ENCODE measurements at regions not wholly inside any gene's neighbourhood (a gene's known extent, or its start where the extent isn't known, plus 50 kb on each side); places are given as distances from the start of the nearest gene placed in this dataset.

- TF ChIP-seq CTCF (IDR thresholded peaks at IDR 0.05; ENCODE audit: poor library complexity, severe bottlenecking) (no peak), POLR2AphosphoS5 (IDR thresholded peaks at IDR 0.05) (no peak), EP300 (conservative IDR thresholded peaks at IDR 0.05; ENCODE audit: poor library complexity, severe bottlenecking) (no peak), SMC3 (conservative IDR thresholded peaks at IDR 0.05; ENCODE audit: poor library complexity) (no peak), TAF1 (IDR thresholded peaks at IDR 0.05; ENCODE audit: low read depth) (no peak), EZH2 (IDR thresholded peaks at IDR 0.05; ENCODE audit: borderline replicate concordance, insufficient read depth, low read length, poor library complexity, severe bottlenecking) (no peak)
- TF ChIP-seq, protein P1, sequence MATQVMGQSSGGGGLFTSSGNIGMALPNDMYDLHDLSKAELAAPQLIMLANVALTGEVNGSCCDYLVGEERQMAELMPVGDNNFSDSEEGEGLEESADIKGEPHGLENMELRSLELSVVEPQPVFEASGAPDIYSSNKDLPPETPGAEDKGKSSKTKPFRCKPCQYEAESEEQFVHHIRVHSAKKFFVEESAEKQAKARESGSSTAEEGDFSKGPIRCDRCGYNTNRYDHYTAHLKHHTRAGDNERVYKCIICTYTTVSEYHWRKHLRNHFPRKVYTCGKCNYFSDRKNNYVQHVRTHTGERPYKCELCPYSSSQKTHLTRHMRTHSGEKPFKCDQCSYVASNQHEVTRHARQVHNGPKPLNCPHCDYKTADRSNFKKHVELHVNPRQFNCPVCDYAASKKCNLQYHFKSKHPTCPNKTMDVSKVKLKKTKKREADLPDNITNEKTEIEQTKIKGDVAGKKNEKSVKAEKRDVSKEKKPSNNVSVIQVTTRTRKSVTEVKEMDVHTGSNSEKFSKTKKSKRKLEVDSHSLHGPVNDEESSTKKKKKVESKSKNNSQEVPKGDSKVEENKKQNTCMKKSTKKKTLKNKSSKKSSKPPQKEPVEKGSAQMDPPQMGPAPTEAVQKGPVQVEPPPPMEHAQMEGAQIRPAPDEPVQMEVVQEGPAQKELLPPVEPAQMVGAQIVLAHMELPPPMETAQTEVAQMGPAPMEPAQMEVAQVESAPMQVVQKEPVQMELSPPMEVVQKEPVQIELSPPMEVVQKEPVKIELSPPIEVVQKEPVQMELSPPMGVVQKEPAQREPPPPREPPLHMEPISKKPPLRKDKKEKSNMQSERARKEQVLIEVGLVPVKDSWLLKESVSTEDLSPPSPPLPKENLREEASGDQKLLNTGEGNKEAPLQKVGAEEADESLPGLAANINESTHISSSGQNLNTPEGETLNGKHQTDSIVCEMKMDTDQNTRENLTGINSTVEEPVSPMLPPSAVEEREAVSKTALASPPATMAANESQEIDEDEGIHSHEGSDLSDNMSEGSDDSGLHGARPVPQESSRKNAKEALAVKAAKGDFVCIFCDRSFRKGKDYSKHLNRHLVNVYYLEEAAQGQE (IDR thresholded peaks at IDR 0.05; ENCODE audit: borderline replicate concordance), result no peak
Measured at GRCh38 chr5:117859176-117859575, 1129.2 kb downstream of the DTWD2 start.
